GM12874 (cell line): ENCODE measurements at regions not wholly inside any gene's neighbourhood (a gene's known extent, or its start where the extent isn't known, plus 50 kb on each side); places are given as distances from the start of the nearest gene placed in this dataset.

Experiments used
- CTCF ChIP-seq: IDR thresholded peaks from 2 replicates; pipeline ENCODE4 v1.5.1; 2011; ENCODE audit warnings: low read depth, mild to moderate bottlenecking, control low read depth, low read length, moderate library complexity; ENCODE audit not compliant: insufficient read depth

GRCh38 chr2:228675091-228675490, 493.6 kb upstream of the SPHKAP start:
- TF ChIP-seq CTCF: no peak

- TF ChIP-seq CTCF: no peak
These were observed 492.5 kb upstream of the SPHKAP start for GRCh38 chr2:228673876-228674554.

GRCh38 chr2:228669690-228670089, 488.2 kb upstream of the SPHKAP start:
- TF ChIP-seq CTCF: no peak

GRCh38 chr2:228665232-228665631, 483.7 kb upstream of the SPHKAP start:
- TF ChIP-seq CTCF: no peak

- no peak for TF ChIP-seq CTCF
These were observed 477.5 kb upstream of the SPHKAP start for GRCh38 chr2:228658998-228659397.

GRCh38 chr2:228657807-228658402, 476.4 kb upstream of the SPHKAP start:
- TF ChIP-seq CTCF: 0 out of 2 replicates have a peak, but pooled peaks have one; percentile 9

- TF ChIP-seq CTCF: no peak
These were observed 473.8 kb upstream of the SPHKAP start for GRCh38 chr2:228655331-228655730.
